GM18870 (cell line): ENCODE measurements at regions not wholly inside any gene's neighbourhood (a gene's known extent, or its start where the extent isn't known, plus 50 kb on each side); places are given as distances from the start of the nearest gene placed in this dataset.
"Not testable (repeated sequence)": the region's sequence is repeated elsewhere in the genome, so short reads cannot be mapped to it uniquely, and the experiment has no call there.

Experiments
- ATAC-seq: cut with Tn5 transposase; IDR thresholded peaks from one replicate; pipeline ENCODE4 v1.9.1; 2021; ENCODE audit warnings: moderate library complexity; ENCODE audit not compliant: unreplicated experiment

GRCh38 chr11:25488176-25488575 lies 843.8 kb upstream of the ANO3 start:
- ATAC-seq, result not testable (repeated sequence)

- not testable (repeated sequence) for ATAC-seq
Measured at GRCh38 chr11:25501426-25501825, 830.5 kb upstream of the ANO3 start.

DNA sequence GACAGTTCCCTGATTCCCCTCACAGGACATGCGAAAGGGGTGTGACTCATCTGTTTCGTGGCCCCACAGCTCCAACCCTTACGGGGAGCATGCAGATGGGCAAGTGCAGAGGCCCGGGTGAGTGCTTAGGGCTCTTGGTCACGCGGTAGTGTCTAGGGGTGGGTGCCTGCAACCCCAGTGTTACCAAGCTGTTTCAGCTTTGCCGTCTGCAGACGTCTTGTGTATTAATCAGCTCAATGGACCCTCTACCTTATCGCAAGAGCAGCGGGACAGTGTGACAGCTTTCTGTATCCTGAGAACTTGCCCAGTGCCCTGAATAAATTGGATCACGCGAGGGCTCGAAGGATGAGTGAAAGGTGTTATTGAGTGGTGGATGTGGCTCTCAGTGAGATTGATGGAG lies 816.4 kb upstream of the ANO3 start:
- no peak for ATAC-seq

- ATAC-seq, result no peak
Measured at GRCh38 chr11:25520459-25520858, 811.5 kb upstream of the ANO3 start.

DNA sequence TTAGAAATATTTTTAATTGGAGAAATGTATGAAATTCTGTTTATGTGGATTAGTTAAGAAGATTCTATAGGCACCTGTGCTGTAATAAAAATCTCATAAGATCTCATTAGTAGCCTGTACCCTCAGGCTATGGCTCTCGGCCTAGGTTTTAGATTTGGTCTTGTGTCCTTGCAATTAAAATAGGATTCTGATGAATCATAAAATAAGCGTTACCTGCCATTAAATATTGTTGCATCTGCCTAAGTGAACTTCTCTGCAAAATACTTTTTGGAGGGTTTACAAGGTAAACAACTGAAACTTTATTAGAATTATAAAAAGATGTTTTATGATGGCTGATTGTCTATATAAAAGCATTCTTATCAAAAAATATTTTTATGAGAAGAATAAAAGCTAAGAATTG lies 804.1 kb upstream of the ANO3 start:
- ATAC-seq, result no peak

- no peak for ATAC-seq
Measured at GRCh38 chr11:25529572-25529971, 802.4 kb upstream of the ANO3 start.

GRCh38 chr11:25535467-25536272 lies 796.3 kb upstream of the ANO3 start:
- ATAC-seq, result no peak

GRCh38 chr11:25536289-25536688 lies 795.6 kb upstream of the ANO3 start:
- ATAC-seq, result no peak

DNA sequence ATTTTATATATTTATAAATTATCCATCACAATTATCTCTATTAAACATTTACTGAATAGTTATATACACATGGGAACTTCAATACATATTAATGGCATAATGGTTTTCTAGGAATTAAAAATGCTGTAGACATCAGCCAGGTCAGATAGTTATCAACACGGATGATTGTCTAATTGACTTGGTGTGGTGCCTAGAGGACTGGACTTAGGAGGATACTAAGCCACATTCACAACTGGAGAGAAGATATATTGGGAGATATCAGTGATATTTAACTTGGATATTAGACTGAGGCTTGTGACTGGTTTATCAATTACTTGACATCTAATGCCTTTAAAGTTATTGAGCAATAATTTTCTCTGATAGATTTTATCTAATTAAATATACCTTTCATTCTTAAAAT lies 794.5 kb upstream of the ANO3 start:
- ATAC-seq, result no peak

GRCh38 chr11:25547292-25547691 lies 784.6 kb upstream of the ANO3 start:
- no peak for ATAC-seq

DNA sequence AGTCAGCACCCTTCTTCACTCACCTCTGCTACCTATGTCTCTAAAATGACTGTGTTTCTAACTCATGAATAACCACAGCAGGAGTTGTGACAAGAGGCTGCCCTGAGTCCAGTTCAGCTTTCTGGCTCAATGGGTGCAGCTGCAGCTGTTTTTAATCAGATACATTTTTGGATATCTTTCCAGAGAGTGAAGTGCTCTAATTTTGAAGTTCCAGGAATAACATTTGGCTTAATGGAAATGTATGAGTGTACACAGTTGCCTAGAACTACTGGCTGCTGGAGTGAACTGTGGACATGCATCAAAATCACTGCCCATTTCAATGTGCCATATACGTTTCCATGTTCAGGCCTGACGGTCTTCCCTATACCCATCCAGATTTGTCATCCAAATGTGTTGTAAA lies 769.5 kb upstream of the ANO3 start:
- no peak for ATAC-seq

- no peak for ATAC-seq
Measured at GRCh38 chr11:25565846-25566245, 766.1 kb upstream of the ANO3 start.

DNA sequence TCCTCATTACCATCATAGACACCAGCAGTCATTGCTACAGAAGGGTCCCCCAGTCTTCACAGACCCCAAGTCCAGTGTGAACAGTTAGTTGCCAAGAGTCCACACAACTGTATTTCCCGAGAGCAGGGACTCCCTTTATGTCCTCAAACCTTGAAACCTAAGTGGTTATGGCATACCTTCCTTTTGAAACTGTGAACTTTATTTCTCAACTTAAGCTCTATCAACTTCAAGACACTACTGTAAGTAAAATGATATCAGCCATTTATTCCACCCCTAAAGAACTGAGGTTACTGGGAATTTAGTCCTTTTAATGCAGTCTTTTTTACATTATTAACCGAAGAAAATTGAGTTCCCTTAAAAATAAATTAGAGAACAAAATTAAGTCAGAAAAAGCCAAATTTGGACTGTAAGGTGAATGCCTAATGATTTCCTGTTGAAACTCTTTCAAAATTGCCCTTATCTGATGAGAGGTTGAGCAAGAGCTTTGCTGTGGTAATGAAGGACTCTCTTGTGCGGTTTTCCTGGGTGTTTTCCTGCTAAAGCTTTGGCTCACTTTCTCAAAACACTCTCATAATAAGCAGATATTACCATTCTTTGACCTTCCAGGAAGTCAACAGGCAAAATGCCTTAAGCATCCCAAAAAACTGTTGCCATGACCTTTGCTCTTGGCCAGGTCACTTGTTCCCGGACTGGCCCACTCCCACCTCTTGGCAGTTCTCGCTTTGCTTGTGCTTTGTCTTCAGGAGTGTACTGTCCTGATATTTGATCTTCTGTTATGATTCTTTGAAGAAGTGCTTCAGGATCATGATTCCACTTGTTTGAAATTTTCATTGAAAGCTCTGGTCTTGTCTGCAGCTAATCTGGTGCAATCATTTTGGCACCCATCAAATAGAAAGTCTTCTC lies 765.4 kb upstream of the ANO3 start:
- no peak for ATAC-seq

DNA sequence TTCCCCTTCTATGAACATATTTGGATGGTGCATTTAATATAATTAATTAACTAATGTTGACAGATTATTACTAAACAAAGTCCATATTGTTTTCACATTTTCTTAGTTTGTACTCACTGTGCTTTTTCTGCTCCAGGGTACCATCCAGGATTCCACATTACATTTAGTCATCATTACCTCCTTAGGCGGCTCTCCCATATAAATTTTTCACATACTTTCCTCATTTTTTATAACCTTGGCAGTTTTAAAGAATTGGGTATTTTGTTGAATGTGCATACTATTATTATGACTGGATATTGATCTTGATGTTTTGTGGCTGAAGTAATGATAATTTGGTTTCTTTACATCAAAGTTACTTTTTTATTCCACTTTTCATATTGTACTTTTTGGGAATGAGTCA lies 755.6 kb upstream of the ANO3 start:
- ATAC-seq, result no peak

DNA sequence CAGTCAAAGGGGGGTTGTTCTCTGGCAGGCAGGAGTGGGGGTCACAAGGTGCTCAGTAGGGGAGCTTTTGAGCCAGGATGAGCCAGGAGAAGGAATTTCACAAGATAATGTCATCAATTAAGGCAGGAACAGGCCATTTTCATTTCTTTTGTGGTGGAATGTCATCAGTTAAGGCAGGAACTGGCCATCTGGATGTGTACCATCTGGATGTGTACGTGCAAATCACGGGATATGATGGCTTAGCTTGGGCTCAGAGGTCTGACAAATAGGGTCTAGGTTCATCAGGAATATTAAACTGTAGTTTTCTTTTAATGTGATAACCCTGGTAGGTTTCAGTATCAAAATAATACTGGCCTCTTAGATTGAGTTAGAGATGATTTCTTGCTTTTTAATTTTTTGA lies 752.4 kb upstream of the ANO3 start:
- not testable (repeated sequence) for ATAC-seq

GRCh38 chr11:25583596-25583995 lies 748.3 kb upstream of the ANO3 start:
- ATAC-seq, result no peak

GRCh38 chr11:25587496-25587895 lies 744.4 kb upstream of the ANO3 start:
- ATAC-seq, result no peak

DNA sequence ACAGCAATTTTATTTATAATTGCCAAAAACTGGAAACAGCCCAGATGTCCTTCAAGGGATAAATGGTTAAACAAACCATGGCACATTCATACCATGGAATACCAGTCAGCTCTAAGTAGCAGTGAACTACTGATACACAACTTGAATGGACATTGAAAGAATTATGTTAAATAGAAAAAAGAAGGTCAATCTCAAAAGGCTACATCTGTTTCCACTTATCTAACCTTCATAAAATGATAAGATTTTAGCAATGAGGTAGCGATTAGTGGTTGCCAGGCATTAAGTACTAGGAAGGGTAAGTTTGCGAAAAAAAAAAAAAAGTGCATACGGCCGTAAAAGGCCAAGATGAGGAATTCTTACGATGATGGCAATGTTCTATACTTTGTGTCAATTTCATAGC lies 738.7 kb upstream of the ANO3 start:
- ATAC-seq, result no peak

- ATAC-seq, result no peak
Measured at GRCh38 chr11:25596701-25597100, 735.2 kb upstream of the ANO3 start.

GRCh38 chr11:25597696-25598095 lies 734.2 kb upstream of the ANO3 start:
- no peak for ATAC-seq

GRCh38 chr11:25602149-25602548 lies 729.8 kb upstream of the ANO3 start:
- ATAC-seq, result no peak

DNA sequence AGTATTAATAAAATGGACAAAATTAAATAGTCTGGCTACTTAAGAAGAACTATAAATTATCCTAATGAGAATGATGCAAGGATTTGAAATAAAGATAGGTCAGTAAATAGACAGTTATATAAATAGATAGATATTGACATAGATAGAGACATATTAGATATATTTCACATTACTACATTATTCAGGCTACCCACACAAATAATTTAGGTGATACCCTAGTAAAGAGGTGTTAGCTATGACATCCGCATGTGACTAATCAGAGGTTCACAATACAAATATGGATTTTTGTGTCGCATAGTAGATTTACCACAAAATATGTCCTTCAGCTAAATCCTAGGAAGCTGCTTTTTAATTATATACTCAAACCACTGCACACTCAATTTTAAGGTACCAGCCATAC lies 729.0 kb upstream of the ANO3 start:
- ATAC-seq, result no peak
